ENCODE measurements at regions not wholly inside any gene's neighbourhood (a gene's known extent, or its start where the extent isn't known, plus 50 kb on each side); places are given as distances from the start of the nearest gene placed in this dataset.

DNA sequence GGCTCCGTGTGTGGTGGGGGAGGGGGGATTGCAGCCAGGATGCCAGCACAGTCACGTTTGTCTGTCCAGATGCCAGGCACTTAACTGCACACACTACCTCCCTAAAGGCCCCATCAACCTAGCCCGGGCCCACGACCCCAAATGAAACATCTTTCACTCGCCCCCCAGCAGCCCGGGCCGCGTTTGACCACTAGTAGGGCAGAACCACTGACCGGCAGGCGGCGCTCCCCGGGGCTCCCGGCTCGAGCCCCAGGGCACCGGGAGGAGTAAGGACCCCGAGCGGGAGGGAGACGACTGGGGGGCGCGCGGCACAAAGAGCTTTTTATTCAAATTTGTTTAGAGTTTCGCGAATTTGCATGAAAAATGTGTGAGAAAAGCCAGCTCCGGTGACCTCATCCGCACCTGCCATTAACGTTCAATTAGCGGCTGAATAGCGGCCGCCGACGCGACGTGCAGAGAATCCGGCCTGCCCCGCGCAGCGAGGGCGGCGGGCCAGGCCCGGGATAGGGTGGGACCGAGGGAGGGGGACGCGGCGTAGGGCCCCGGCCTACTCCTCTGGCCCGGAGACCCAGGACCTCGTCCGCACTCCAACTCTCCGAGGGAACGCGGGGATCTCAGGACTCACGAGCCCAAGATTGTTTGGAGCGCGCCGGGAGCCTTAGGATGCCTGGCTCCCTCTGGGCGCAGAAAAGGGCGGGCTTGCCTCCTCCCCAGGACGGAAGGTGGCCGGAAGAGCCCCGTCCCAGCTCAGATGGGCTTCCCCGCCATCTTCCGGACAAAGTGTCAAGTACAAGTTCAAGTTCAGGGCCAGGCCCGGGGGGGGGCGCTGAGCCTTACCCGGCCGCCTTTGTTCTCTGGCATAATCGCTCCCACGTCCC, 64.9 kb upstream of the POLG start:
- DNase-seq: no peak

DNA sequence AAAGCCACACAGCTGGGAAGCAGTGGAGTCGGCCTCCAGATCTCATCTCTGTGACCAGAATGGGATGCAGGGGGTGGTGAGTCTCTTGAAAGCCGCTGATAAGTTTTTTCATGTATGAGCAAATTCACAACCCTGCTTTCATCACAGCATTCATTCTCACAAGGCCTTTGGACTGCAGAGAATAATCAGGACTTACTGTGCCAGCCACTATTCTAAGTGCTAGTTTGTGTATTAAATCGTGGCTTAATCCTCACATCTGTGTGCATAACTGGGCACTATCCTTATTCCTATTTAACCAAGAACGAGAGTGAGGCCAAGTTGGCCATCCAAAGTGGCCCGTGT, 64.2 kb upstream of the POLG start:
- no peak for DNase-seq

DNA sequence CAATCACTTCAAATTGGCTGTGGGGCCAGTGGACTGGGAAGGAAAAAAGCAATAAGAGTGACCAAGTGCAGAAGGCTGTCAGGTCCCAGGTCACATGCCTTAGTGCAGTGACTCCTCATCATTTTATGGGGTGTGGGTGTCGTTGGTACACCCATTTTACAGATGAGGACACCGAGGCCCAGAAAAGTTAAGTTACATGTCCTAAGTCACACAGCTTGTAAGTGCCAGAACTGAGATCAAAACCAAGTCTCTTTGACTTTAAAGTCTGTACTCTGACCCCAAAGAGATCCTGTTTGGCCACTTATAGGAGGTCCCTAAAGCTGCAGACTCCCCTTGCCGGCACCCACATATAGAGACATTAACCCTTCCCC, 63.0 kb upstream of the POLG start:
- DNase-seq: no peak

DNA sequence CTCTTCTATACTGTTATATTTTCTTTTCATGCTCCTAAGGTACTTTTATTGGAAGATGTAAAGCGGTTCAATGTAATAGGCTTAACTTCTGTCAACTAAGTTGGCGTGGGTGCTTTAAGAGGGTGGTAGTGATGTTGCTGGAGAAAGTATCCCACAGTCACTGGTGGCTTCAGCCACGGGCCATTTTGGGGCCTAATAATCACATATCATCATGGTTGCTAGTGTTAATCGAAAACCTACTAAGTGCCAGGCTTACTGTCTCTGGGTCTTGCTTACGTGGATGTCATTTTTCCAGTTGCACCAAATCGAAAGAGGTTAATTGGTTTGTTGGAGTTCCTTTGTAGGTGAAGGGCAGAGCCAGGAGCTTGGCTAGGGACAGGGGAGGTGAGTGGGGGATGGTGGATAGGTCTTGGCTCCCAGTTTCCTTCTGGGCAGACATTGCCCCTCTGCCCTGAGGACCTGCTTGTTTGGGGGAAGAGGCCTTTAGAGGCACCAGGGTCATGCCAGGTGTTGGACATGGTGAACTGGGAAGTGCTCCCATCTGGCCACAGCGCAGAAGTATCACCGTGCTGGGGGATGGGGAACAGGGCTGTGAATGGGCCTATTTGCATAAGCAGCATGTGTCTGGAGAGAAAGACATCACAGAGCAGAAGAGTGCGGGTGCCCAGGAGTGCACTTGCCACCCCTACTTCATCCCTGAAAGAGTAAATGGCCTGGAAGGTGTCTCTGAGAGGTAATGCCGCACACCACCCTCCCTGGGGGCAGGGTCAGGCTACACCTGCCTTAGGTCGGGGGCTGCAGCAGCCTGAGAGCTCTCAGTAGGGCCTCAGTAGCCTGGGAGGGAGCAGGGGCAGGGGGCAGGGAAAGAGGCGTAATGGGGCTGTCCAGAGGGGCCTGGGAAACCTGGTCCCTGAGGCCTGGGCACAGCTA, 62.4 kb upstream of the POLG start:
- no peak for DNase-seq

DNA sequence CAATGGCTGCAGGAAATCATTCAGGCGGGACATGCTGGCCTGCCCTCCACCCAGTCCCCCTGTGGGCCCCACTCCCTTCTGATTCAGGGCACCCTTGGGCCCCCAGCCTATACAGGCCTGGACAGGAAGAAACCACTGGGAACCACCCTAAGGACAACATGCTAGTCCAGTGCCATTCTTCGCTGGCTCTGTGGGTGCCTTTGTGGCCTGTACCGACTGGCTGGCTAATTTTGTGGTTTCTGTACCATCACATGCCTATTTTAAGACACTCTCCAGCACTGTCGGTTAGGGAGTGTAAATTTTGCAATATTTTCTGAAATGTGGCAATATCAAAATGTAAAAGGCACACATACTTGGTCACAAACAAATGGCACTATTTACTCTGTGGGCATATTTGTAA, 61.4 kb upstream of the POLG start:
- no peak for DNase-seq

DNA sequence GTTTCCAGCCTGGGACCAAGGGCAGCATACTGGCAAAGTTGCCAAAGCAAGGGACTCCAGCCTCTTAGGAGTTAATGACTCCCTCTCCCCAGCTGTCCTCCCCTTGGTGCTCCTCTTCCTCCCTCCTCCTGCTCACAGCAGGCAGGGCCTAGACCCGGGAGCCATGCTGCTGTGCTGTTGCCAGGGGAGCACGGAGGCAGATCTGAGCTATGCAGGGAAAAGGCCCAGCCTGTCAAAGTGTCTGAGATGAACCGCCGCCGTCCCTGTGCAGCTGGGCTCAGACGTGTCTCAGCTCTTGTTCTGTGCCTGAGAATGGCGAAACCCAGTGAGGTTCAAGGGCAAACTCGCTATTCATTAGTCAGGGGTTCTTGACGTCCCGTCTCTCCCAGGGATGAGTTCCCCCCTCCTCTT, 60.8 kb upstream of the POLG start:
- DNase-seq: no peak

DNA sequence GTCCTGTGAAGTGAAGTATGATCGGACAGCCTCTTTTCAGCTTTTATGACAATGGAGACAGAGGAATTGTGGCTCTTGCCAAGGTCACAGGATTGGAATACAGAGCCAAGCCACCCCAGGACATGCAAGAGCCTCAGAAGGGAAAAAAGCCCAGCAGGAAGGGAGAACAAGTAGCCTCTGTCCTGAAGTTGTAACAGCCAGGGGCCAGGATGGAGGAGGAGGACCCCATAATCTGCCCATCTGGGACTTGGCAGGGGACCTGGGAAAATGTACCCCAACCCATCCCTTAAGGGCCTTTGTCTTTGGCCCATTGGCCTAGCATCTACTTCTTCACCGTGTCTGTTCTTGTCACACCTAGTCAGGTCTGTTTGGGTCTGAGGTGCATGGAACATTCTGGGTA, 60.4 kb upstream of the POLG start:
- DNase-seq: no peak

DNA sequence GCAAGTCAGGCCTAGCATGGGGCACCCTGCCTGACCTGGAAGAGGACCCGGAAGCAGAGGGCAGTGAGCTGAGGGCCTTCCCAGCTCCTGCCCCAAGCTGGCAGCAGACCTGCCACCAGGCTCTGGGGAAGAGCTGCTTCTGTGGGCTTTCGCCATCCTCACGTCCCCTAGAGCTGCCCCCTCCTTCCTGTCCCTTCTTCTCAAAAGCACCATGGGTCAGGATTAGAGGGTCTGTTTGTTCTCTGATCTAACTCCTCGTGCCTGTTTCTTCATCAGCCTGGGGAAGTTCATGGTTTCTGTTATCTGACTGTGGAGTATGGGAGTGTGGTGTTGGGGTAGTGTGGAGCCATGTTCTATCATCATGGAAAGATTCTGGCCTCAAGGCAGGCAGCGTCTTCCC, 58.4 kb upstream of the POLG start:
- no peak for DNase-seq

DNA sequence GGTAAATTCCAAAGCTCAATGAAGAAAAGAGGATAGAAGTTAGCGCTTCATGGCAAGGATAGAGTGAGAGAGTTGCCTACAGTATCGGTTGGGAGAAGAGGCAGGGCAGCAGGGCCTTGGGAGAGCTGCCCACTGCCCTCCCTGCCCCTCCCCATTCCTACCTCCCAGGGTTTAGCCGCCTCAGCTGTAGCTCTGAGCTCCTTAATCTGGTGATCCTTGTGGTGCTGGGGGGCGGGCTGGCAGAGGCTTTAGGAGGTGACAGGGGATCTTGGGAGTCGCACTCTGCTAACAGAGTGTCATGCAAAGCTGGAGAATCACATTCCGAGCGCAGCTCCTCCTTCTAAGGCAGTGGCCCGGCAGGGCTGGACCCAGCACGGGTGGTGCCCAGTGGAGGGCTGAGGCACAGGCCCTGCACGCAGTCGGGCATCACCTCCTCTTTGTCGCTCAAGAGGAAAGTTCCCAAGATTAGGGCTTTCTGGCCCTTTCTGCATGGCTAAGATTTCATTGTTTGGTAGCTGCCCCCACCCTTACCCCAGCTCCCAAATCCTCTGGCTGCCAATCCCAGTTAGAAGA, 57.1 kb upstream of the POLG start:
- no peak for DNase-seq

DNA sequence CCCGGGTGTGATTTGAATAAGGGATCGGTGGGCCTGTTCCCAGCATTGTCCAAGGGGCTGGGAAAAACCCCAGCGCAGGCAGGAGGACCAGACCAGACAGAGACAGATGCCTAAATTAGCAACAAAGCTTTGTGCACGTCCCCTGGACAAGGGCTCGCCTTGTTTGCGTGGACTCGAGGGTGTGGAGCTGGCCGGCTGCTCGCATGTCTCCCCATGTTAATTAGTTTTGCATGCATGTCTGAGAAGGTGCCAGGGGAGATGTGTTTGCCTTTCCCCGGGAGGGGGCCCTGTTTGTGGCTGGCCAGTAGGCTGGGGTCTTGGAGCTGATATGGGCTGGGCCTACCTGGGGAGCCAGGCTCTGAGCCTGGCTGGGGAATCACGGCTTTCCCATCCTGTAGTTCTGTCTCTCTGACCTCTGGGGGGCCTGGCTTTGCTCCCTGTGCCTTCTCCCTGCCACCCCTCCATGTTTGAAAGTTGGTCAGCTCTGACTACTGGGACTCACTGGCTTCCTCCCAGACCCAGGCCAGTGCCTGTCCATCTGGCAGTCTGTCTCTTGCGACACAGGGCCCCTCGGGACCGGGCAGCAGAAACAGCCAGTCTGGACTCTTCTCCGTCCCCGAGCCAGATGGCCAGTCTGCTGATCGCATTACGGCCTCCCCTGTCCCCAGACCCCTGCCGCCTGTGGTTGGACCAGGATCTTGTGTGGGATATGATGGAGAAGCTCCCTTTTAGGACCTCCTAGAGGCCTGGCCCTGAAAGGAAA, 55.4 kb upstream of the POLG start:
- no peak for DNase-seq

DNA sequence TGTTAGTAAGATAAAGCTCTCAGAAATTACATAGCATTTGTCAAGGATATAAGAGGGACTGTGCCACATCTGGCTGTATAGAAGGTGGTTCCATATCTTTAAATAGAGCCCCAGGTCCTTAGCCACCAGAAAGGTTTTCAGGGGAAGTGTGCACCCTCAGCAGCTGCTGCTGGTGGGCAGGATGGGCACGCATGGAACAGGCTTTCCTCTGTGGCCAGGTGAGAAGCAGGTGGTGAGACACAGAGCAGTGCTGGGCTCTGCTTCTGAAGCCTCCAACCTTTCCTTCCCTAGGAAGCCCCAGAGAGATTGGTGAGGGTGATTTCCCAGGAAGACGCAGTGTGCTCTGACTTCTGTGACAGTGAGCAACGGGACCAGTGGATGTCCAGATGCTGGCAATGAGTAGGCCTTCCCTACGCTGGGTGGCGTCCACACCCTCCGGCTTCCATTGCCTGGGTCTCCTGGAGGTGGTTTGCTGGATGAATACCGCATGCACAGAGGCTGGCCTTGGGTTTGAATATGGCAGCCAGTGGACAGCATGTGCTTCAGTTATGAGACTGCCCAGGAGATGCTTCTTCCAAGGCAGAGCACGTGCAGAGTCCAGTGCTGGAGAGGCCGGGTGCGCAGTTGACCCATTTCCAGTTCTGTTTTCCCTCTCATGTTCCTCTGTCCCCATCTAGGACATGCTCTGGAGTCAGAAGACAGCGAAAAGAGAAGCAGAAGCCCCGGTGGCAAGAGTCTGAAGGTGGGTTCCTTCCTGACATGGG, 52.7 kb upstream of the POLG start:
- no peak for DNase-seq

DNA sequence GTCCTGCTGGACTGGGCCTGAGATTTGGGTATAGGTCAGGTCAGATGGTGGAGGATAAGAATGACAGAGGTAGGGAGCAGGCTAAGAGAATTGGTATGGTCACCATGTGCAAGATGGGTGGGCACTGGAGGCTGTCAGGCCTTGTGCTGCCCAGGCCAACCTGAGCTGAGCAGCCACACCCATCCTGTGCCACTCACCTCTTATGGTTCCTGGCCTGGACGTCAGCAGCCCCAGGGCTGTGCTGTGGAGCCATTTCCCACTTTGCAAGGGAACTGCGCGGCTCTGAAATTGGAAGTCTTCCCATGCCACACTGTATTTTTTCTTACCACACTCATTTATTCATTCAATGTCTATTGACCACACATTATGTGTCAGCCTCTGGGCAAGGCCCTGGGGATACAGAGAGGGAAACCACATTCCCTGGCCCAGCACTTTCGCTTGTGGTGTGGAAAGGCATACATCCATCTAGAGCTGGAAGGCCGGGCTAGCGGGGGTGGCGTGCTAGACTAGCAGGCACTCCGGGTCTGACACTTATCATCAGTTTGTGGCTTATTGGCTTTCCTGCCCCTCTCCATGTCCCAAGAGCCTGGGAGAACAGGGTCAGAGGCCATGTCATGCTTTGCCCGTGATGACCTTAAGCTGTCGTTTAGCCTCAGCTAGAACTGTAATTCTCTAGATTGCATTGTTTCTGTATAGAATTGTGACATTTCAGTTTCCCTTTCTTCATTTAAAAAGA, 51.1 kb upstream of the POLG start:
- DNase-seq: no peak
